HG03064 (cell line): ENCODE measurements at regions not wholly inside any gene's neighbourhood (a gene's known extent, or its start where the extent isn't known, plus 50 kb on each side); places are given as distances from the start of the nearest gene placed in this dataset.

Source experiments
- ATAC-seq: cut with Tn5 transposase; IDR thresholded peaks from one replicate; pipeline ENCODE4 v1.9.1; 2021; ENCODE audit warnings: low read depth; ENCODE audit not compliant: unreplicated experiment

DNA sequence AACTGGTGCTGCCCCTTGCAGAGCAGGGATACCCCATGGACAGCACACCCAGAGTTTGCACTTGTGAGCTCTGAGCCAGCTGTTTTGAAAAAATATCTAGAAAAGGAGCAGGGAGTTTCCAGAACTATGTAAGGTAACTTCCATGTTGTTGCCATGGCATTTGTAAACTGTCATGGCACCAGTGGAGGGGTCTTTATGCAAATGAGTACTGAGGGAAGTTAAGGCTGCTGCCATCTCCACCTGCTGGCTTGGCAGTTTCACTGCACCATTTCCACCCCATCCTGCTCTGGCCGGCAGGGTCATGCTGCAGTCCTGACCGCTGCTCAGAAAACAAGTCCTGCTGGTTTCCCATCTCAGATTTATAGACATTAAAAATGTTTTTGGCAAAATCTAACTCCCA, 52.3 kb upstream of the SNTG2 start:
- ATAC-seq, result no peak

DNA sequence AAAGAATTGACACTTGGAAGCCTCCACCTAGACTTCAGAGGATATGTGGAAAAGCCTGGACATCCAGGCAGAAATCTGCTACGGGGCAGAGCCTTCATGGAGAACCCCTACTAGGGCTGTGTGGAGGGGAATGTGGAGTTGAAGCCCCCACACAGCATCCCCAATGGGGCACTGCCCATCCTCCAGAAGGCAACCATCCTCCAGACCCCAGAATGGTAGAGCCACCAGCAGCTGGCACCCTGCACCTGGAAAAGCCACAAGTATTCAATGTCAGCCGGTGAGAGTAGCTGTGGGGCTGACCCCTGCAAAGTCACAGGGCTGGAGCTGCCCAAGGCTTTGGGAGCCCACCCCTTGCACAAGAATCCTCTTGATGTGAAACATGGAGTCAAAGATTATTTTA, 53.6 kb upstream of the SNTG2 start:
- ATAC-seq, result no peak

GRCh38 chr2:893311-893710, 57.3 kb upstream of the SNTG2 start:
- ATAC-seq, result no peak

- ATAC-seq, result no peak
These were observed 57.8 kb upstream of the SNTG2 start for GRCh38 chr2:892892-893291.

- no peak for ATAC-seq
These were observed 58.2 kb upstream of the SNTG2 start for GRCh38 chr2:892401-892800.

DNA sequence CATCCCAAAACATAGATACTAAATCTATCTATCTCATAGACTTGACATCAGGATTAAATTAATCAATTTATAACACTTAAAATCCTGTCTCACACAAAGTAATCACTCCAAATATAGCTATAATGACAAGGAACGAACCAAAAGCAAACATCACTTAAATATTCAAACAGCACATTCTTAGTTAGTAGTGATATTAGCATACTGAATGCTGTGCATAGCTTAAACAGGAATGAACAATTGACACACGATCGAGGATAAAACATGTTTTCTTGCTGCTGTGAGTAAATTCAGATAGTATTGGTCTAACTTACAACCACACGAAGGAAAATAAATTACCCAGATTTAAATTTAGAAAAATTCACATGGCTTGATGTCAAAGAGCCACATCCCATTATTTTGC, 58.9 kb upstream of the SNTG2 start:
- ATAC-seq, result no peak

DNA sequence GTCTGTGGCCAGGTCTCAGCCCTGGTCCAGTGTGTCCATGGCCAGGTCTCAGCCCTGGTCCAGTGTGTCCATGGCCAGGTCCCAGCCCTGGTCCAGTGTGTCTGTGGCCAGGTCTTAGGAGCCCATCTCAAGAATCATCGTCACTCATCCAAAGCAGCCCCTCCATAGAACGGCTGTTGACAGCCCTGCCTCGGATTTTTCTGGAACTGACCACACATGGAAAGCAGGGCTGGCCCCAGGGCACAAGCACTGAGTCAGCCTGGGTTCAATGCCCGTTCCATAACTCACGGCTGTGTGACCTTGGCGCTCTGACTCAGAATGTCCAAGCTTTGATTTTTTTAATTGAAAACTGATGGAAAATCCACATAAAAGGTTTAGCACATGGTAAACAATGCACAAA, 59.9 kb upstream of the SNTG2 start:
- ATAC-seq, result no peak

DNA sequence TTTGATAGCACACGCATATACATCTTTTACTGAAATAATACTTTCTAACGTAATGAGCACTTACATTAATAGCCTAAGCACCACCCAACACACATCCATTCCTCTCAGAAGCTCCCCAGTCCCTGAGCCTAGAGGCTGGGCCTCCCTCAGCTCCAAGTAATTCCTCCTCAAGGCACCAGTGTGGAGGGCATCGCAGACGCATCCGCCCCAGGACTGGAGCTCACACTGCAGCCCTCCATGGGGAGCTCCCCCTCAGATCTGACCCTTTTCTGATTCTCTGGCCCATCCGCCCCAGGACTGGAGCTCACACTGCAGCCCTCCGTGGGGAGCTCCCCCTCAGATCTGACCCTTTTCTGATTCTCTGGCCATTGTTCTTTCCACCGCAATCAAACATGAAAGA, 60.4 kb upstream of the SNTG2 start:
- ATAC-seq, result no peak

DNA sequence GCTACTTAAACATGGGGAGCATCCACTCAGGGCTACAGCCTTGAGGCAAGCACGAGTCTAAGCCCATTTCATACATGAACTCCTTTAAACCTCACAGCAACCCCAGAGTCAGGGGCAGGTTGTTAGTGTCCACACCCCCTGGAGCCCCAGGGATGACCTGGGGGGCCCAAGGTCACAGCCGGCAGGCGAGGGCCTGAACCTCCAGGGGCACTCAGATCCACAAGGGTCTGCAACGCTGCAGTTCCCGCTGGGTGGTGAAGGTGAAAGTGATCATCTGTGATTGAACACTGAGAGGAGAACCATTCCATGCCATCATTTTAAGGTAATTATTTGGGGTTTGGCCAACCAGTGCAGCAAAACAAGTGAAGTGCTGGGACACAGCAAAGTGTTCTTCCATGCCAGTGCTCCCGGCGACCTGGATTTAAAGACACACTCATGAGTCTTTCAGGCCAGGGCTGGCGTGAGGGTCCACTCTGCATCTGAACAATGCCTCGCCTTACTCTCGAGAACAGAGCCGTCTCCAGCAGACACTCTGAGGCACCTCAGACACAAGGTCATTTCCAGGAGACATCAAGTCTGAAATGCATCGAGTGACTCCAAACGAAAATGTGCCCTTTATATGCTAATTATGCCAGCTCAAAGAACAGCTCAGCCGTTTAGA, 61.6 kb upstream of the SNTG2 start:
- ATAC-seq, result no peak

DNA sequence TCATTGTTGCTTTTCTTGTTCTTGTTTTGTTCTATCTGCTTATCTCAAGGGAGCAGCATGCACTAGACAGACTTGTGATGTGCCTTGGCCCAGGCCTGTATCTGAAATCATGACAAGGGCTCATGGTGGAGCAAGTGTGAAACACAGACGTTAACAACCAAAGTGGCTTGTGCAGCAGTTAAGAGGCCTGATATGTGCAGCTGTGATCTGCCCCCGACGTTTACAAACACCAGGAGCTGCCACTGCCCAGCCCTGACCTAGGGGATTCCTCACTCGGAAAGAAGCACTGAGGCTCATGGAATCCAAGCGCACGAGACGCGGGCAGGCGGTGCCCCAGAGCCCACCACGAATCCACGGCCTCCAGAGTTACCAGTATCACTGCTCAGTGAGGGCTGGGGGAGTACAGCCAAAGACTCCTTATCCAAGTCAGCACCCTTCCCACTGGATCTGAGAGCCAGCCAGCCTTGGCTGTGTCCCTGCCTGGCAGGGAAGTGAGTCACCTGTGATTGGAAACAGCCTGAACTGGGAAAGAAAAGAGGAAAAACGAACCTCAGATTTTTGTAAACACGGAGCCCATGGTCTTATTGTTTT, 62.3 kb upstream of the SNTG2 start:
- no peak for ATAC-seq

DNA sequence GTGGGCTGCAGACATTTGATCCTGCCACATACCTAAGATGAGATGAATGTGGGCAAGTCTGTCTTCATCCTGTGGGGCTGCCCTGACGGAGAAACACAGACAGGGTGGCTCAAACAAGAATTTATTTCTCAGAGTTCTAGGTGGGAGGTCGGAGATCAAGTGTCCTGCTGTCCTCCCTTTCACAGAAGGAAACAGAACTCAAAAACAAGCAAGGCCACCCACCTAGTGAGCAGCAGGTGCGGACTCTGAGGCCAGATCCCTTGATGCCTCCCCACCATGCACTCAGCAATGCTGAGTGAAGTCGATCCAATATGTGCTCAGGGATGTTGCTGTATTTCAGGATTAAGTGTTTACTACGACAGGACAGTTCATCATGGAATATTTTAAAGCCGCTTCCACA, 63.0 kb upstream of the SNTG2 start:
- no peak for ATAC-seq

DNA sequence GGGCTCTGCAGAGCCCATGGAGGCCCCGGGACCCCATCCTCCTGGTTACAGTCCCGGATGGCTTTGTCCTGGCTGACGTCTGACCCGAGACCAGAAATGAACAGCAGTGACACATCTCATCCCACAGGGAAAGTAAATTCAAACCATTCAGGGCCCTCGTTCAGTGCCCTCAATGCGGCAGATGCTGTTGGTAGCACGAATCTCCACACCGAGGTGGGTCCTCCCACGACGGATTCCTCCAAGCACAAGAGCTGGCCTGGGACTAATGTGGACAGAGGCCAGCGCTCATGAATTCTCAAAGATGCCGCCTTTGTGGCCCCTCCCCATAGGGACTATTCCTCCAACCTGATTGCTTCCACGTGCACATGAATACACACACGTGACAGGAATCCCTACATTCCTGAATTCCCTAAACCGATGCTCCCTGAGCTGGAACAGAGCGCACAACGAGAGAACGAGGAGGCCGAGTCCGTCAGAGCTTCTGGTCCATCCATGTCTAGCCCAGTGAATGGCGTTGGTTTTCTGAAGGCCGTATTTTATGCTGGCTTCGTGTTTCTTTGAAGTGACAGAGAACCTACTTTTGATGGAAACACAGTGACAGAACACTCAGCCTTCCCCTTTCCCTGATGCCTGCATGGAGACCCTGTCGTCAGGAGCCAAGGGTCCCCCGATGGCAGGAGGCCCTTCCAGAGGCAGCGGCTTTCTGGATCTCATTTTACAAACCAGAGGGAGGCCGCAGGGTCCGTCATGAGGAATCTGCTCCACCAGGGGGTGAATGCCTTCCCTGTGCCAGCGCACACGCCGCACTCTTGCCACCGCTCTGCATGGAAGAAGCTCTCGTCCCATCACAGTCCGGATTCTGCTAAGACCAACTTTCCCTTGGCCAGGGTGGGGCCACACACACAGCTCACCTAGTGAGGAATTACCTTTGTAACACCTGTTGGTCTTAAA, 64.3 kb upstream of the SNTG2 start:
- ATAC-seq, result no peak

- no peak for ATAC-seq
These were observed 65.2 kb upstream of the SNTG2 start for GRCh38 chr2:885230-886071.

- ATAC-seq, result no peak
These were observed 66.6 kb upstream of the SNTG2 start for GRCh38 chr2:883803-884748.

GRCh38 chr2:883260-883802, 67.3 kb upstream of the SNTG2 start:
- ATAC-seq, result no peak

GRCh38 chr2:881204-881918, 69.3 kb upstream of the SNTG2 start:
- ATAC-seq, result no peak

- no peak for ATAC-seq
These were observed 70.3 kb upstream of the SNTG2 start for GRCh38 chr2:880201-880970.

DNA sequence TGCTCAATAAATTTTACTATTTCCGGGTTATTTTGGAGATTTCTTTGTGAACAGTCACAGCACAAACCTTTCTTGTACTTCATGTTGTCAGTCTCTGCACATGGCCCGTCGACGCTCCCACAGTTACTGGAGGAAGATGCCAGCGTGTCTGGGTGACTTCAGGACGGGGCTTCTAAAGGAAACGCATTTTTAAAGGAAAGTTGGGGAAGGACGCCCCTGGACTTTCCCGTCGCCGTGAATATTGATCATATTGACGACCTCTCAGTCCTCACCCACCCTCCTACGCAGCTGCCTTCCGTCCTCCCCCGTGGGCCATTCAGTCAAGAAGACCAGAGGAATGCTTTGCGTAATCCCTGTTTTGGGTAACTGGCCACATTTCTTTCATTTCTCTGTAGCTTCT, 71.1 kb upstream of the SNTG2 start:
- ATAC-seq, result no peak
